ENCODE measurements at regions not wholly inside any gene's neighbourhood (a gene's known extent, or its start where the extent isn't known, plus 50 kb on each side); places are given as distances from the start of the nearest gene placed in this dataset.

GRCh38 chr10:28837613-28838390 lies 160.5 kb downstream of the BAMBI start:
- TF ChIP-seq CTCF (IDR thresholded peaks at IDR 0.05; ENCODE audit: low read length) (no peak), EZH2phosphoT487 (IDR thresholded peaks at IDR 0.05; ENCODE audit: low read length) (no peak), EZH2 (optimal IDR thresholded peaks at IDR 0.05; ENCODE audit: low read depth, low read length) (no peak)
